ENCODE measurements at regions not wholly inside any gene's neighbourhood (a gene's known extent, or its start where the extent isn't known, plus 50 kb on each side); places are given as distances from the start of the nearest gene placed in this dataset.
A peak's percentile ranks its signal among the peaks of the same experiment; 100 is the strongest.

- DNase-seq (ENCODE audit: low spot score): no peak
Measured at GRCh38 chr6:21469213-21469612, 124.3 kb upstream of the SOX4 start.

- no peak for DNase-seq (ENCODE audit: low spot score)
Measured at GRCh38 chr6:21476112-21476511, 117.4 kb upstream of the SOX4 start.

- DNase-seq (ENCODE audit: low spot score): no peak
Measured at GRCh38 chr6:21478411-21478810, 115.1 kb upstream of the SOX4 start.

GRCh38 chr6:21478883-21479539 lies 114.5 kb upstream of the SOX4 start:
- DNase-seq (ENCODE audit: low spot score): no peak

GRCh38 chr6:21486115-21486514 lies 107.4 kb upstream of the SOX4 start:
- DNase-seq (ENCODE audit: low spot score): no peak

GRCh38 chr6:21489826-21490225 lies 103.7 kb upstream of the SOX4 start:
- no peak for DNase-seq (ENCODE audit: low spot score)

GRCh38 chr6:21491955-21492354 lies 101.6 kb upstream of the SOX4 start:
- DNase-seq (ENCODE audit: low spot score): no peak

- DNase-seq (ENCODE audit: low spot score): no peak
Measured at GRCh38 chr6:21494505-21494904, 99.0 kb upstream of the SOX4 start.

- no peak for DNase-seq (ENCODE audit: low spot score)
Measured at GRCh38 chr6:21496196-21496595, 97.4 kb upstream of the SOX4 start.

GRCh38 chr6:21496706-21497105 lies 96.8 kb upstream of the SOX4 start:
- peak; percentile 22 for DNase-seq (ENCODE audit: low spot score)

GRCh38 chr6:21500314-21501020 lies 93.1 kb upstream of the SOX4 start:
- DNase-seq (ENCODE audit: low spot score): no peak

GRCh38 chr6:21501021-21501354 lies 92.6 kb upstream of the SOX4 start:
- DNase-seq (ENCODE audit: low spot score): no peak

GRCh38 chr6:21501815-21502214 lies 91.7 kb upstream of the SOX4 start:
- no peak for DNase-seq (ENCODE audit: low spot score)

GRCh38 chr6:21502682-21503081 lies 90.9 kb upstream of the SOX4 start:
- DNase-seq (ENCODE audit: low spot score): no peak

GRCh38 chr6:21504790-21505189 lies 88.8 kb upstream of the SOX4 start:
- DNase-seq (ENCODE audit: low spot score): no peak

- no peak for DNase-seq (ENCODE audit: low spot score)
Measured at GRCh38 chr6:21505574-21505990, 88.0 kb upstream of the SOX4 start.

GRCh38 chr6:21506126-21506525 lies 87.4 kb upstream of the SOX4 start:
- no peak for DNase-seq (ENCODE audit: low spot score)

- no peak for DNase-seq (ENCODE audit: low spot score)
Measured at GRCh38 chr6:21507811-21508210, 85.7 kb upstream of the SOX4 start.

- DNase-seq (ENCODE audit: low spot score): no peak
Measured at GRCh38 chr6:21508753-21509152, 84.8 kb upstream of the SOX4 start.

- DNase-seq (ENCODE audit: low spot score): no peak
Measured at GRCh38 chr6:21511891-21512550, 81.5 kb upstream of the SOX4 start.

GRCh38 chr6:21514288-21514687 lies 79.3 kb upstream of the SOX4 start:
- no peak for DNase-seq (ENCODE audit: low spot score)

GRCh38 chr6:21518317-21518716 lies 75.2 kb upstream of the SOX4 start:
- no peak for DNase-seq (ENCODE audit: low spot score)

GRCh38 chr6:21519642-21520041 lies 73.9 kb upstream of the SOX4 start:
- DNase-seq (ENCODE audit: low spot score): no peak

- DNase-seq (ENCODE audit: low spot score): no peak
Measured at GRCh38 chr6:21521276-21521675, 72.3 kb upstream of the SOX4 start.

Measured in GM03348 (cell line).